Astrocyte (in vitro differentiated cells and primary cell): ENCODE measurements at regions not wholly inside any gene's neighbourhood (a gene's known extent, or its start where the extent isn't known, plus 50 kb on each side); places are given as distances from the start of the nearest gene placed in this dataset.

Source experiments
- DNase-seq: peaks from one replicate; pipeline ENCODE4 v3.0.0-alpha.2; 2010; ENCODE audit warnings: low read depth
- FAIRE-seq: peaks from 2 replicates; lab custom pipeline; 2011; peaks lifted over from hg19 to GRCh38; lab: Jason Lieb, UNC
- H2AFZ ChIP-seq: 2 replicates; pipeline ENCODE4 v1.6.0; 2012; ENCODE audit warnings: low read depth, low read length, inconsistent platforms
- H3K27ac ChIP-seq: 2 replicates; pipeline ENCODE4 v1.5.1; 2011; ENCODE audit warnings: low read depth, low read length, inconsistent platforms
- H3K27me3 ChIP-seq: 2 replicates; pipeline ENCODE4 v1.6.0; 2011; ENCODE audit warnings: low read length, inconsistent platforms; ENCODE audit not compliant: insufficient read depth
- H3K36me3 ChIP-seq: 2 replicates; pipeline ENCODE4 v1.5.1; 2011; ENCODE audit warnings: low read length, inconsistent platforms; ENCODE audit not compliant: insufficient read depth
- H3K4me1 ChIP-seq: 2 replicates; pipeline ENCODE4 v1.5.1; 2011; ENCODE audit warnings: low read length, inconsistent platforms; ENCODE audit not compliant: insufficient read depth
- H3K4me2 ChIP-seq: 2 replicates; pipeline ENCODE4 v1.6.0; 2012; ENCODE audit warnings: low read length, inconsistent platforms
- H3K4me3 ChIP-seq: 2 replicates; pipeline ENCODE4 v1.5.1; 2011; ENCODE audit warnings: low read depth, mild to moderate bottlenecking, low read length, inconsistent platforms; ENCODE audit not compliant: insufficient read depth
- H3K79me2 ChIP-seq: 2 replicates; pipeline ENCODE4 v1.6.0; 2012; ENCODE audit warnings: mild to moderate bottlenecking, low read length, inconsistent platforms; ENCODE audit not compliant: insufficient read depth
- H3K9ac ChIP-seq: 2 replicates; pipeline ENCODE4 v1.6.0; 2012; ENCODE audit warnings: mild to moderate bottlenecking, low read length, inconsistent platforms
- H3K9me3 ChIP-seq: 2 replicates; pipeline ENCODE4 v1.5.1; 2012; ENCODE audit warnings: low read depth, mild to moderate bottlenecking, low read length, inconsistent platforms; ENCODE audit not compliant: insufficient read depth
- H4K20me1 ChIP-seq: 2 replicates; pipeline ENCODE4 v1.6.0; 2012; ENCODE audit warnings: low read length, inconsistent platforms; ENCODE audit not compliant: insufficient read depth
- H3K27ac Mint-ChIP-seq: one replicate; pipeline ENCODE4 v1.8.0; 2021; ENCODE audit warnings: mild to moderate bottlenecking, mixed read lengths; ENCODE audit not compliant: unreplicated experiment
- H3K27me3 Mint-ChIP-seq: one replicate; pipeline ENCODE4 v1.8.0; 2021; ENCODE audit warnings: low read depth, mixed read lengths; ENCODE audit not compliant: unreplicated experiment
- H3K36me3 Mint-ChIP-seq: one replicate; pipeline ENCODE4 v1.8.0; 2021; ENCODE audit warnings: low read depth, mixed read lengths; ENCODE audit not compliant: unreplicated experiment
- H3K4me1 Mint-ChIP-seq: one replicate; pipeline ENCODE4 v1.8.0; 2021; ENCODE audit warnings: low read depth, mixed read lengths; ENCODE audit not compliant: unreplicated experiment
- H3K4me3 Mint-ChIP-seq: one replicate; pipeline ENCODE4 v1.8.0; 2021; ENCODE audit warnings: mild to moderate bottlenecking, moderate library complexity, mixed read lengths; ENCODE audit not compliant: unreplicated experiment
- H3K9me3 Mint-ChIP-seq: one replicate; pipeline ENCODE4 v1.8.0; 2021; ENCODE audit warnings: mild to moderate bottlenecking, mixed read lengths; ENCODE audit not compliant: unreplicated experiment
- CTCF ChIP-seq: IDR thresholded peaks from 2 replicates; pipeline ENCODE4 v1.5.1; 2011; ENCODE audit warnings: low read depth, mild to moderate bottlenecking, inconsistent platforms, low read length, moderate library complexity; ENCODE audit not compliant: insufficient read depth
- EZH2 ChIP-seq: IDR thresholded peaks from 2 replicates; pipeline ENCODE4 v1.6.1; 2012; ENCODE audit warnings: mild to moderate bottlenecking, low read length, inconsistent platforms; ENCODE audit not compliant: insufficient read depth

GRCh38 chr11:8812438-8812837, 98.6 kb upstream of the AKIP1 start:
- H4K20me1 ChIP-seq = no peaks in the 10 kb centered on the region
- H3K9ac ChIP-seq = no peak overlapping the region
- DNase-seq = no peak
- no peaks in the 10 kb centered on the region for H3K9me3 Mint-ChIP-seq
- peaks cover 34% of the 10 kb centered on the region for H3K79me2 ChIP-seq
- H3K27ac Mint-ChIP-seq = peak overlapping the region; percentile 15
- H3K27me3 Mint-ChIP-seq = no peaks in the 10 kb centered on the region
- no peaks in the 10 kb centered on the region for H3K9me3 ChIP-seq
- H3K4me2 ChIP-seq = no peak overlapping the region
- H3K36me3 ChIP-seq = no peaks in the 10 kb centered on the region
- no peak overlapping the region for H3K4me3 Mint-ChIP-seq
- no peak overlapping the region for H3K4me3 ChIP-seq
- TF ChIP-seq EZH2 = no peak
- no peak for TF ChIP-seq CTCF
- peaks cover 37% of the 10 kb centered on the region for H3K4me1 Mint-ChIP-seq
- H3K4me1 ChIP-seq = peaks cover 63% of the 10 kb centered on the region
- no peaks in the 10 kb centered on the region for H3K27me3 ChIP-seq
- no peak overlapping the region for H2AFZ ChIP-seq
- no peak for FAIRE-seq
- H3K36me3 Mint-ChIP-seq = peaks cover 3% of the 10 kb centered on the region
- H3K27ac ChIP-seq = no peak overlapping the region

DNA sequence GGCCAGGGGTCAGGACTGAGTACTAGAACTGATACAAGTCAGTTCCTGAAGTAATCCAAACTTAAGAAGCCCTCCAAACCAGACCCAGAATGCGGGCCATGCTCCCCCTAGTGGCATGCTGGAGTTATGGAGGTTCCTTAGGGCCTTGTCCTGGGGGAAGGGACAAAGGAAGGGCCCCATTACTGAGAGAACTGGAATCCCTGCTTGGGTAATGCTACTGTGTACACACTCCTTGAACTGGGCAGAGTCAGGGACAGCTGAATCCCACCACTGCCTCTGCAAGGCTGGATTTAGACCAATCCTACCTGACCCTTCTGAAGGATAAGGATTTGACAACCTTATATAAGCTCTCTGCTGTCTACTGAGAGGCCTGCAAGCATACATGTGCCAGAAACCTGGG, 97.3 kb upstream of the AKIP1 start:
- no peaks in the 10 kb centered on the region for H3K9me3 Mint-ChIP-seq
- H2AFZ ChIP-seq = peak overlapping the region; percentile 26
- H4K20me1 ChIP-seq = no peaks in the 10 kb centered on the region
- peak; percentile 76 for DNase-seq
- peaks cover 51% of the 10 kb centered on the region for H3K4me1 ChIP-seq
- peaks cover 31% of the 10 kb centered on the region for H3K79me2 ChIP-seq
- peak overlapping the region; percentile 67 for H3K27ac ChIP-seq
- peaks cover 27% of the 10 kb centered on the region for H3K4me1 Mint-ChIP-seq
- no peaks in the 10 kb centered on the region for H3K36me3 ChIP-seq
- peak overlapping the region; percentile 47 for H3K9ac ChIP-seq
- H3K4me3 Mint-ChIP-seq = no peak overlapping the region
- no peaks in the 10 kb centered on the region for H3K27me3 ChIP-seq
- H3K27me3 Mint-ChIP-seq = no peaks in the 10 kb centered on the region
- TF ChIP-seq EZH2 = no peak
- TF ChIP-seq CTCF = peak; percentile 92
- H3K36me3 Mint-ChIP-seq = no peaks in the 10 kb centered on the region
- no peak overlapping the region for H3K27ac Mint-ChIP-seq
- peak overlapping the region; percentile 29 for H3K4me2 ChIP-seq
- H3K4me3 ChIP-seq = no peak overlapping the region
- no peaks in the 10 kb centered on the region for H3K9me3 ChIP-seq
- peak; percentile 32 for FAIRE-seq

DNA sequence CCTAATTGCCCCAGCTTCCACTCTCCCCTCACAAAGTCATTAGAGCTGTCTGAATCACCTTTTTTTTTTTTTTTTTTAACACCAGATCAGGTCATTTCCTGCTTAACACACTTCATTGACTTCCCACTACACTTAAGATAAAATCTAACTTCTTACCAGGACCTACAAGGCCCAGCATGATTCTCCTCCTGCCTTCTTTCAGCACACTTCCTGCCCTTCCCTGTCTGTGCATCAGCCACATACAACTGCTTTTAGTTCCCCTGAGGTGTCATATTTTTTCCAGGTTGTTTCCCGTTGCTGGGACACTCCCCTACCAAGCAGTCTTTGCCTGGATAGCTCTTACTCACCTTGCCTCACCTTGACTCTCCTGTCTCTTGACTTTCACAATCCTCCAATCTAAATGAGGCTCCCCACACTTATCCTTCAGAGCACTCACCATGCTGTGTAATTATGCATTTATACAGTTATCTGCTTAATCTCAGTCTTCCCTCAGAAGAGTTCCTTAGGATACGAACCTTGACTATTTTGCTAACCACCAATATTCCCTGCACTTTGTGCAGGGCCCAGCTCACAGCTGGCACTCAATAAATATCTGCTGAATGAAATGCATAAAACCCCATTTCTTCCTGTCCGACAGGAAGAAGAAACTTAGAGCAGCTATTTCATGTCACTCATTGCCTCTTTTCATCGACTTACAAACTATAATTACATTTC, 96.6 kb upstream of the AKIP1 start:
- Histone ChIP-seq H3K4me3 (no peak overlapping the region), H2AFZ (no peak overlapping the region), H3K79me2 (peaks cover 24% of the 10 kb centered on the region), H3K9me3 (no peaks in the 10 kb centered on the region), H4K20me1 (no peaks in the 10 kb centered on the region), H3K9ac (peak overlapping the region; percentile 47), H3K27me3 (no peaks in the 10 kb centered on the region), H3K4me1 (peaks cover 44% of the 10 kb centered on the region), H3K27ac (peak overlapping the region; percentile 67), H3K4me2 (peak overlapping the region; percentile 29), H3K36me3 (no peaks in the 10 kb centered on the region)
- Mint-ChIP-seq H3K36me3 (no peaks in the 10 kb centered on the region), H3K27ac (no peak overlapping the region), H3K27me3 (no peaks in the 10 kb centered on the region), H3K9me3 (no peaks in the 10 kb centered on the region), H3K4me1 (peaks cover 21% of the 10 kb centered on the region), H3K4me3 (no peak overlapping the region)
- DNase-seq (peak; percentile 85), FAIRE-seq (no peak)
- TF ChIP-seq CTCF (no peak), EZH2 (no peak)
